Stimulated activated CD4-positive, alpha-beta T cell treated with anti-CD3 and anti-CD28 coated beads, Interleukin-12 subunit alpha, Interleukin-12 subunit beta, amount 100 ng/mL, for 48 hours (primary cell): ENCODE measurements at regions not wholly inside any gene's neighbourhood (a gene's known extent, or its start where the extent isn't known, plus 50 kb on each side); places are given as distances from the start of the nearest gene placed in this dataset.

Experiments
- DNase-seq, 3 donors: peaks; one replicate each; pipeline ENCODE4 v3.0.0-alpha.2; 2020; ENCODE audit warnings: low read depth in 2 of 3, low spot score in 1 of 3

DNA sequence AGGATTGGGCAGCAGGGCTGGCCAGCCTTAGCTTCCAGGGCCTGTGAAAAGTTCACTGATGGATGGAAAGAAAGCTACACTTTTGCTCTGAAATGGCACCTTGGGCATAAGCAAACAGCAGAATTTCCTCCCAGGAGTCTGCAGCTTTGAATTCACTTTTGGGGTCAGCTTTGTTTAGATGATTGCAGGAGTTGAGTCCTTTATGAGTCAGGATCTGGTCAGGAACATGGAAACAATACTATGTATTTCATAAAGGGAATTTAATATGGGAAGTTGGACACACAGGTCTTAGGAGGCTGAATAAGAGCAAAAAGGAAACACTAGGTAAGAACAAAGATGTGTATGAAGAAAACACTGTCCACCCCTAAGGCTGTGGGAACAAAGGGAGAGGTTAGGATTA lies 345.3 kb downstream of the TSN start:
- DNase-seq: no peak

DNA sequence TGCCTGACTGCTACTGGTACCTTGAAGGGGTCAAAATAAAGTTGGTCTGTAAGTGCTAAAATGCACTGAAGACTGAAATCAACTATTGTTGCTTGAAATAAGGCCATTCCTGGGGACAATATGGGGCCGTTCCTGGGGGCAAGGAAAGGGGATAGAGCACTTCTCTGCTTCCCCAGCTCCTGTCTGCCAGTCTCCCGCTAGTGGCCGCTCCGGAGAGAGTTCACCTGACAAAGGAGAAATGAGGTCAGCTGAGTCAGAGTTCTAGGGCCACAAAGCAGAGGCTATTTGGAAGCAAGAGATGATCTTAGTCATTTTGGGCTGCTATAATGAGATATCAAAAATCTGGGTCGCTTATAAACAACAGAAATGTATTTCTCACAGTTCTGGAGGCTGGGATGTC lies 345.9 kb downstream of the TSN start:
- DNase-seq: no peak

DNA sequence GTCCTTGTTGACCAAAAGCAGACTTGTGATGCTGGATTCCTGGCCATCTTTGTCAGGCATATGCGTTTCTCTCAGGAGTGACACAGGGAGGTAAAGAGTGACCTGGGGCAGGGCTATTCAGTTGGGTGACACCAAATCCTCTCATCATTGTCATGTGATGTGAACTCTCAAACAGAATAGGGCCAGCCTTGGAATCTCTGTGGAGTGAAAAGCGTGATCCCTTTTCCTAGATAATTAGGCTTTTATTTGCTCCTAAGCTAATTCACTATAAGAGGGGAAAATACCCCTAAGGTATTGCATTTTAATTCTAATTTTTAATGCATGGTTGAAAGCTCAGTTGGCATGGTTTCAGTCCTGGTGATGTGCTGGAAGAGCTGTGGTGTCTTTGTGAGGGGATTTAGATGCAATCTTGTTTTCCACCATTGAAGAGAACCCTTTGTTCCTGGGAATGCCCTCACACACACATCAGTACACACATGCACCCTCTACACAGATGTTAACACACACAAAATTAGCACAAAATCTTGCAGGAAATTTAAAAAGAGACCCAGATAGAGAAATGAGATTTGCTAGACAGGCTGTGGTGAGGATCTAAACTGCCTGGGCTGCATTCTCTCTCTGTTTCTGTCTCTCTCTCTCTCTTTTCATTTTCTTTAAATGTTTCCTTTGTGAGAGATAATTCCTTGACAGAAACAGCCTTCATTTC lies 349.9 kb downstream of the TSN start:
- no peak for DNase-seq

- no peak for DNase-seq
Observed at GRCh38 chr2:122105877-122106206, 350.4 kb downstream of the TSN start.

DNA sequence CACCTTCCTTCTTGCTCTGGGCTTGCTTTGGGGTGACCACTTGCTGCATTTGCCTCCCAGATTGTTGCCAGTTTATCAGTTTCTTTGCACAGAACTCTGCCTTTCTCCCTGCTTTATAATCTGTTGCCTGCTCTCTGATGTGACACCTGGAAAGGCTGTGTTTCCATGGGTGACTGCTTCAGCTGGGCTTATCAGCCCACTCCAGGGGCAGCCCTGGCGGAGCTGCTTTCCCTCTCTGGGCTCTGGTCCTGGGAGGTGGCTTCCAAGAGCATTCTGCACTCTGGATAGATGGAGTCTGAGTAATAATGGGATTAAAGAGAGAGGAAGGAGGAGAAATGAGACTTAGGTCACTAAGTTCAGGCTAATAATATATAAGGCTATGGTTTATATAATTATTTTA lies 352.7 kb downstream of the TSN start:
- DNase-seq: no peak

DNA sequence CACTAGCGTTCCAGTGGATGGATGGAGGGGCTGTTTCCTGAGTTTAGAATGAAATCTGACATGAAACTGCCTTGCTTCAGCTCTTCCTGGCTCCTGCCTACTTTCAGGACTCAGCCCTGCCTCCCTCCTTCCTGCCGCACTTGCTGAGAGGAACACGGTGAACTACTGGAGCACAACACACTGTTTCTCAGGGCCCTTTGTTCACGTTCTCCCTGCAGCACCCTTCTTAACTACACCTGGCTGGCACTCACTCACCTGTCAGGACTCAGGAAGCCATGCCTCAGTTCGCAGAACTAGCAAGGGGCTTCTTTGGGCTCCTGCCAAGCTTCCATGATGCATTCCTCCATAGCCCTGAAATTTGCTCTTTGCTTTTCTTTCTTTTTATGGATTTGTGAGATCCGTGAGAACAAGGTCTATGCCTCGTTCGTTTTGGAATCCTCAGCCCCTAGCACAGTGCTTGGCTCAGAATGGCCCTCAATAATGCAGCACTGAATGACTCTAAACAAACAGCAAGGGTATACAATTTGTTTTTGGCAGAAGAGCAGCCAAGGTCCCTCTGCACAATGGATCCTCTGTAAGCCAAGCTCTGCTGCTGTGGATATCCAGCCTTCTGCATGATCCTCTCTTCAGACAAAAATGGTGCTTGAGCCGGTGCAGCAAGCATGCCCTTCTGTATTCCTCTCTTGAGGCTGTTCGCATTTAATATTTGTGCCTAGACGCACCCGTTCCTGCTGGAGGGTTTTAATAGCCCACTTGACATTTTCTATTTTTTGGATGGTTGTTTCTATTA lies 357.0 kb downstream of the TSN start:
- no peak for DNase-seq

- DNase-seq: no peak
Observed at GRCh38 chr2:122114421-122114820, 359.0 kb downstream of the TSN start.

GRCh38 chr2:122117371-122117770 lies 361.9 kb downstream of the TSN start:
- no peak for DNase-seq

- no peak for DNase-seq
Observed at GRCh38 chr2:122129399-122129798, 373.9 kb downstream of the TSN start.

DNA sequence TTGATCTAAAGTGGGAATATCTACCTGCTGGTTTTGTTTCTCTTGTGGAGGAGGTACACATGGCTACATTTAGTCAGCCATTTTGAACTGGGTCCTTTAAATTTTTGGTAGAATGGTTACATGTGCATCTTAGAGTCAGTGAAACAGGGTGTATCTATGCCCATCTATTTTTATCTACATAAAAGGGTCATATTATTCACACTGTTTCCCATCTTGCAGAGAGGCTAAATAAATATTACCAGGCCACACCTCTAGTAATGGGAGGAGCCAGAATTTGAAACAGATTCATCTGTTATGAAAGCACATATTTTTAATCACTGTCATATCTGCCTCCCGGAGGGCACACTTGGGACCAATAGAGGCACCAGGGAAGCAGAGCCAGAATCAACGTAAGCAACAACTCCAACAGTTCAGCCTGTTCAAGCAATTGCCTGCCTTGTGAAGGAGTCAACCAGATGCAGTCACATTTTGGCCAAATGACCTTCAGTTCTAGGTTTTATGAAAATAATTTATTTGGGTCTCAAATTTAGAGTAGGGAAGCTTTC lies 376.8 kb downstream of the TSN start:
- DNase-seq: no peak

DNA sequence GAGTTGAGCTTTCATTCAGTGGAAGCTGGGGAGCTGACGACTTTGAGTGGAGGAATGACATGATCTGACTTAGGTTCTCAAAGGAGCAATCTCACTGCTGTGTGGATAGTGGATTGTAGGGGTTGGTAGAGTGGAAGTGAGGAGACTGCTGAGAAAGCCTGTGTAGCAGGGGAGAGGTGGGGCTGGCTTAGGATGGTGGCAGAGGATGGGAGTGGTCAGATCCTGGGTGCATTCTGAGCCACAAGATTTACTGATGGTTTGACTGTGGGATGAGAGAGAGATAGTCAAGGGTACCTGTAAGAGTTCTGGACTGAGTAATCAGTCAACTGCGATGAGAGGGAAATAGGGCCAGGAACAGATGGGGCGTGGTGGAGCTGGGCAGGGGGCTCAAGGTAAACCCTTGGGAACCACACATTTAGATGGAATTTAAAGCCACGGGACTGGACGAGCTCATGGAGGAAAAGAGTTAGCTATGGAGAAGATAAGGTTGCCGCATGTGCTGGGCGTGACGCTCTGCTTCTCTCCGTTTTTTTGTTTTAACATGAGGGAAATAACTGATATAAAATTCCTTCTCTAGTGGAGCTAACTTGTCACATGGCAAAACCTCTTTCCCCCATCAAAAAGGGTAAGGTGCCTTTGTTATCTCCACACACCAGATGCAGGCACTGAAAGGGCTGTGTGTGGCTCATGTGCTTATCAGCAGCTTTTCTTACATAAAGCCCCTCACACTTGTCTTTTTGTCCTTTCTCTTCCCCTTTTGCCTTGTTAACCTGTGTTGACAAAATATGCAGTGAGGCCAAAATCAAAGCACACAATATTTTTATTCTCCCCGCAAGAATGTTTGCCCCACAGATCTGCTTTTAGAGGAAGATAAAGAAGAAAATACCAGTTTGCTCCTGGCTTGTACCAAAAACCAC lies 379.8 kb downstream of the TSN start:
- DNase-seq: no peak

- DNase-seq: no peak
Observed at GRCh38 chr2:122136056-122136455, 380.6 kb downstream of the TSN start.

- no peak for DNase-seq
Observed at GRCh38 chr2:122138561-122138960, 383.1 kb downstream of the TSN start.

DNA sequence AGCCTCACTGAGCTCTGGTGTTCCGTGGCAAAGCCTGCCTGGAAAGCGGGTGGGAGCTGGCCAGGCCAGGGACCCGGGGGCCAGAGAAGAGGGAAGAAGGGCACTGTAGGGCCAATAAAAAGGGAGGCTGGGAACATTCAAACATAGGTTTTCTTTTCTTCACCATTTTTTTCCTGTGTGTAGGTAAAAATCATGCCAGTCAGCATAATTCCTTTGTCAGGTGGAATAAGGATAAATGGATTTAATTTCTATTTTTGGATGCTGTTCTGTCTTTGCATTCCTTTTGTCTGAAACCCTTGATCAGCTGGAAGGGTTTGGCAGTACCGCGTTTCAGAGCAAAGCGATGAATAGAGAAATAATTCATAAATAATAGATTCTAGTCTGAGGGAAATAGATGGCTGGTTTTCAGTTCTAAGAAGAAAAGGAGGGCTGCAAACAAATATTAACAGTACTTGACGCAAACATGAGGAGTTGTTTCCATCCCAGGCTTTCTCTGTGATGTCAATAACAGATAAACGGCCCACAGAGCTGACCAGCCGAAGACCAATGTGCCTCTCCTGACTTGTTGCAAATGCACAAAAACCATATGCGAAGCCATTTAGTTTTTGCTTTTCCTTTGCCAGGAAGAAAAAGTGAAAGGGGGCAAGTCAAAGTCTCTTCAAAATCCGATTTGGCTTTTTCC lies 384.4 kb downstream of the TSN start:
- DNase-seq: no peak

DNA sequence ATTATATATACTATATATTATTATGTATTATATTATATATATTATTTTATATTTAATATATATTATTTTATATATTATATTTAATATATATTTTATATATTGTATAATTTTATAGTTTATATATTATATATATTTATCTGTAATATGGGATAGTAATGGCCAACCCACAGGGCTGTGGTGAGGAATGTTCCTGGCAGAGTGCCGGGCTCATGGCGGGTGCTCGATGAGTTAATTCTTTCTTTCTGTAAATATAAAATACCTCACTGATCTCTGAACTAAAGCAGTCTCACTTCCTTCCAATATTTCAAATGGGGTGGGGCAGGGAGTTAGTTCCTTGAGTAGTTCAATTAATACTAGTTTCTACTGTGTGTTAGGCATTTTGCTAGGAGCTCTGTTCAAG lies 389.4 kb downstream of the TSN start:
- DNase-seq: no peak

DNA sequence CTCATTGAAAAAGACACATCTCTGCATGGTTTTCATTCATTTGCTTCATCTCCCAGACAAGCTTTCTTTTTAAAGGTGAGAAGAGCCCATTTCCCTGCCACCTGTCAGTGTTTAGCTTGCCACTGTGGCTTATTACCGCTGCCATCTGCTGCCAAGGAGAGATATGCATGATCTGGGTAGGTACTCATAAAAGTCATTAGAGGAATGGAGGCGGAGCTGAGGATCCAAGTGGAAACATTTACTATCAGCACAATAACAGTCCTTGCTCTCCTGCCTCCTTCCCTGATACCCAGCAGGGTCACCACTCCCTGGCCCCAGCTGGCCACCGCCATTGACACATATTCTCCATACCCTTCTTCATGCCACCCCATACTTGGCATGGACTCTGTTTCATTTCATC lies 390.4 kb downstream of the TSN start:
- no peak for DNase-seq

DNA sequence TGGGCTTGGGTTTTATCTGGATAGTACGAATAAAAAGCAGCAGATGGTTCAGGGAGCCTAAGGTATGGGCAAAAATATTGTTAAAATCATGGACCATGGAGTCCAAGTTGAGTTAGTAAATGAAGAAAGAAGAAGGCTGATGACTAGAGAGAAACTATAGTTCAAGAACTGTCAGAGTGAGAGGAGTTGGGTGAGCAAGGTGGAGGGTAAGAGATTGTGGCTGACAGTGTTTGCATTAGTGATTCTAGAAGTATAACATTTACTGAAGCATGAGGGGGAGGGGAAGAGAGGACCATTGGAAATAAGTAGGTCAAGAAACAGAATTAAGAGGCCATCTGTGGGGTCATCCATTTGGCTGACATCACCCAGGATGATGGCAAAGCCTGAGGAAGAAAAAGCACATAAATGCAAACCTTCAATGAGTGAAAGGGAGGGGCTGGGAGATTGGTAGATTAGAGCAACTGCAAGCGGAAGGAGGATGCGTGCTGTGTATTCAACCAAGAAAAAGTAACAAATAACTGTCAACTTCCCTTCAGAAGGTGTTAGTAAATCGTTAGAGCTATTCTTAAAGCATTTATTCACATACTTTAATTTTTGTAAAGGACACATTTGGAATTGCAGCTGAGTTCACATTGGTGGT lies 392.8 kb downstream of the TSN start:
- no peak for DNase-seq

DNA sequence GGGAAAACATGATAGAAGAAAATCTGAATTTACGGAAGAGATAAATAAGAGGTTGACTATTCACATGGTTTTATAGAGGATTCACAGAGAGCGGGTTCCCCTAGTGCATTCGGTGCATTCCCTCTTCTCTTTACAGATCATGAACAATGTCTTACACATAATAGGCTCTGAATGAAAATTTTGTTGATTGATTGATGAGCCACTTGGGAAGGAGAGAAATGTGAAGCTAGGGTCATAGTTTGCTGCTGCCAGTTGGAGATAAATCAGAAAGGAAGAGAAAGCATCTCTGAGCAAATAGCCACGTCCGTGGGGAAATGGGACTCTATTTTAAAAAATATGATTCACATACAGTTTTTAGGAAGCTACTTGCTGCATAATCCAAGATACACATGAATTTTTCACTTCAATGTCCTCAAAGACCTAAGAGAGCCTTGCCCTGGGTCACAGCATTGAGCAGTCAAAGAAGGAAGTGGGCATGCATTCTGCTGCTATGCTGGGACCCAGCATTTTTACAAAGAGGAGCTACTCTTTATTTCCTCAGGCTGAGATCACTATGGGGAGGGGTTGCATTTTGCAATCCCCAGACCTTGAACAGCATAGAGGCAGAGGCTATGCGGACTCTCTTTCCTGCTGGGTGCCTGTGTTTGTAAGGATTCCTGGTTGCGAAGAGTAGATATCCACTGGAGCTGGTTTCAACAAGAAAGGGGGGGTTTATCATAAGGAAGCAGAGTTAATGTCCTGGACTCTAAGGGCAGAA lies 395.3 kb downstream of the TSN start:
- DNase-seq: no peak

DNA sequence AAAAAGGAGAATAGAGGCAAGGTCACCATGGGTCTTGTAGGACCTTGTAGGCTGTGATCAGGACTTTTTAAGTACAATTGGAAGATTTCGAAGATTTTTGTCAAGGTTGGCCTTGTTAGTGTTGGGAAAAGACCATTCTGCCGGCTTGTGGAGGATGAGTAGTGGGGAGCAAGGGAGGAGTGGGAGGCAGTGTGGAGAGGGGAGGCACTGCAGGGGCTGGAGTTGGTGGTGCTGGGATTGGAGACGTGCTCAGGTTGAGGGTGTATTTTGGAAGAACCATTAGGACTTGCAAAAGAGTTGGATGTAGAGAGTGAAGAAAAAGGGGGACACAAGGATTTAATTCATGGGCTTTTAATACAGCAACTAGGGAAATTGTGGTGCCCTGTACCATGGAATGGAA lies 397.1 kb downstream of the TSN start:
- DNase-seq: no peak
